HG03575 (cell line): ENCODE measurements at regions not wholly inside any gene's neighbourhood (a gene's known extent, or its start where the extent isn't known, plus 50 kb on each side); places are given as distances from the start of the nearest gene placed in this dataset.

Experiments
- ATAC-seq: cut with Tn5 transposase; IDR thresholded peaks from one replicate; pipeline ENCODE4 v1.9.1; 2021; ENCODE audit not compliant: unreplicated experiment, insufficient number of reproducible peaks, low FRiP score; ENCODE audit errors: extremely low read depth

- ATAC-seq = no peak
Measured at GRCh38 chr2:15797939-15798281, 142.4 kb upstream of the MYCN start.

DNA sequence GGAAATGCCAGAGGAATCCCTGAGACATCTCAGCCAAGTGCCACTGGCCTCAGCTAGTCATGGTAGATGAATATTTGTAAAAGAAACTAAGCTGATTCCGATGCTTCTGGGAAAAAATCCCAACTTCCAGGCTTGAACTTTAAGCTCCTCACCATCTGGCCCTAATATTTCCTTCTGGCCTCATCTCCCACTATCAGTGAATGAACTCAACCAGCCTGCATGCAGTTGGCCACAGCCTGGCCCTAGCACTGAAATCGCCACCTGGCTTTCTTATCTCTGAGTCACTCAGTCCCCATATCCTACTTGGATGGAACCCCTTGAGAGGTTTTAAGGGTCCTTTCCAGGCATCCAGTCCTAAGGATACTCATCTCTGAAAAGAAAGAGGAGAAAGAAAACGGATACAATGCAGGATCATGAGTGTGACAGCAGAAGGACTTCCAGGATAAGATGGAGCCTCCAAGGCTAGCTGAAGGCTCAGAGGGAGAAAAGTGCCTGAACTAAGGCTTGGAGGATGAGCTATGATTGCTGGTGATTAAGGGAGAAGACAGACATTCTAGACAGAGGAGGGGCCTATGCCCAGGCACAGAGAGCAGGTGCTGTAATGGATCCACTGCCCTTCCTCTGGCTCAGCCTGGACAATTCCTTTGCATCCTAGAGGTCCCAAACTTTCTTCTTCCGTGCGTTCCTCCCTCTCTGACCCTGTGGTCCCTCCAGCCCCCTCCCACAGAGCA is 141.5 kb upstream of the MYCN start:
- ATAC-seq = no peak

GRCh38 chr2:15799432-15799827 is 140.9 kb upstream of the MYCN start:
- no peak for ATAC-seq

GRCh38 chr2:15800495-15801329 is 139.6 kb upstream of the MYCN start:
- no peak for ATAC-seq

- no peak for ATAC-seq
Measured at GRCh38 chr2:15801439-15801838, 138.9 kb upstream of the MYCN start.

DNA sequence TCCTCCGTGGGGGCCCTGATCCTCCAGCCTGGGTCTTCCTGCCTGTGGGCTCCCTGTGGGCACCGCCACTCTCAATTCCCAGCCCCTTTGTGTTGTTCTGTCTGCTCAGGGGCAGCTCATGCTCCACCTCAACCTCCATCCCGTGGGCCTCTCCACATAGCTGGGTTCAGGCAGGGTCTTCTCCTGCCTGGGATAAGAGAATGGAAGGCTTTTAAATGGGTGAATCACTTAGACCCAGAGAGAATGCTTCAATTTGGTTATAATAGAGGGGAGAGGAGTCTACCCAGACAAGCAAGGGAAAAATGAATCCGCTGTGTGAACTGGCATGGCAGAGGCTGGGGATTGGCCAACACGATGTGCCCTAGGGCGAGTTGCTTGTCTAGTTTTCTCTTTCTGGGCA is 138.4 kb upstream of the MYCN start:
- ATAC-seq = no peak

GRCh38 chr2:15802657-15803542 is 137.4 kb upstream of the MYCN start:
- ATAC-seq = no peak

- ATAC-seq = no peak
Measured at GRCh38 chr2:15803543-15804245, 136.7 kb upstream of the MYCN start.

GRCh38 chr2:15804246-15804619 is 136.1 kb upstream of the MYCN start:
- no peak for ATAC-seq

DNA sequence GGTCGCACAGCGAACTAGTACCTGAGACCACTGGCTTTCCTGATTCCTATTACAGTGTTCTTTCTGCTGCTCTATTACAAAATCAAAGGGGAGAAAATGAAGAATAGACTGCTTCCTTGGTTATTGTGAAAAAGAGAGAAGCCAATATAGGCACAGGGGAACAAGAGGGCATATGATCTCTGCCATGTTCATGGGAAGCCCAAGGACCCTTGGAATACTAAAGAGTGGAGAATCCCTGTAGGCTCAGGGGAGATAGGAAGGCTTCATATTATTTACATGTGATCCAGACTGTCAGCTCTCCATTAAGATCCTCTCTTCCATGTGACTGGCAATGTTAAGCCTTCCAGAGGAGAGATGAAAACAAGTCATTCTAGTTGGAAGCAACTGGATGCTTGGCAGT is 135.7 kb upstream of the MYCN start:
- no peak for ATAC-seq

DNA sequence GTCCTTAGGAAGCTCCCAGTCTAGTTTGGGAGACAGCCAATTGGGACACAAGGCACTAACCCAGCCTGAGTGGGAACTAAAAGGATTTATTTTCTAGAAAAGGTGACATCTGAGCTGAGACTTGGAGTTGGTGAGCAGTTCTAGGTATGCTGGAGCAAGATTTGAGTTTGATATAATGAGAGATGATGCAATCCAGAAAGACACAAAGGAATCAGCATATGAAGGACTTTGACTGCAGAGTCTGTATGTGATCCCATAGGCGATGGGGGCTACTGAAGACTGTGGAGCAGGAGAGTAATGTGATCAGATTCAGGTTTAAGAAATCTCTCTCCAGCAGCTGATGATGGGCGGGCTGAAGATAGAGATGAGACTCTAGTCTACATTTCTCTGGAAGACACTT is 135.1 kb upstream of the MYCN start:
- ATAC-seq = no peak

DNA sequence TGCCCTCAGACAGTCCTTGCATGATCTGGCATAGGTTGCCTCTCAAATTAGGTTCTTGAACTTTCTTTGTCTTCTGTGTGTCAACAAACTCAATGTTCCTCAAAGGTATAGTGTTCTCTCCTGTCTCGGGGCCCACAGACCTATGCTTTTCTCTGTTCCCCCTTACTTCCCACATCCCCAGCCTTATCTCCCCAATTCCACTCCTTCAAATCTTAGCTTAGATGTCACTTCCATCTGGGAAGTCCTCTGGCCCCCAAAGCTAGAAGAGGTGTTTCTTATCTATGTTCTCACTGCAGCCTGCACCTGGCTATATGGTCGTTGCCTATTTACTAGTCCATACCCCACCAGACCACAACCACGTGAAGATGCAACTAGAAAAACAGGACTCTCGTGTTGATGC is 134.6 kb upstream of the MYCN start:
- ATAC-seq = no peak

DNA sequence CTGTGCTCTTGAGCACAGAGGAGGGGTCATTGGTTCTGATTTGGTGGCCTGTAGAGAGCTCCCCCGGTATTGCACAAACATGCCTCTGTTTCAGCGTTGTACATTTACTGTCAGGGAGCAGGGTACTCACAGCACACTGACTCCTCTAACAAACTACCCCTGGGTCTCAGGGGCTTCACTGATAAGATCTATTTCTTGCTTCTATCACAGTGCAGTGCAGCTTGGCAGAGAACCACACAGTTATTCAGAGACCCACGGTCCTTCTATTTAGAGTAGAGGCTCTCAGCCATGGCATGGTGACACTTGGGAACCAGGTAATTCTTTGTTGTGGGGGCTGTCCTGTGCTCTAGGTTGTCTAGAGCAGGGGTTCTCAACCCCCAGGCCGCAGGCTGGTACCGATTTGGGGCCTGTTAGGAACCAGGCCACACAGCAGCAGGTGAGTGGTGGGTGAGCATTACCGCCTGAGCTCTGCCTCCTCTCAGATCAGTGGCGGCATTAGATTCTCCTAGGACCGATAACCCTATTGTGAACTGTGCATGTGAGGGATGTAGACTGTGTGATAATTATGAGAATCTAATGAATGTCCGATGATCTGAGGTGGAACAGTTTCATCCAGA is 133.4 kb upstream of the MYCN start:
- ATAC-seq = no peak

GRCh38 chr2:15807418-15808203 is 132.7 kb upstream of the MYCN start:
- no peak for ATAC-seq

DNA sequence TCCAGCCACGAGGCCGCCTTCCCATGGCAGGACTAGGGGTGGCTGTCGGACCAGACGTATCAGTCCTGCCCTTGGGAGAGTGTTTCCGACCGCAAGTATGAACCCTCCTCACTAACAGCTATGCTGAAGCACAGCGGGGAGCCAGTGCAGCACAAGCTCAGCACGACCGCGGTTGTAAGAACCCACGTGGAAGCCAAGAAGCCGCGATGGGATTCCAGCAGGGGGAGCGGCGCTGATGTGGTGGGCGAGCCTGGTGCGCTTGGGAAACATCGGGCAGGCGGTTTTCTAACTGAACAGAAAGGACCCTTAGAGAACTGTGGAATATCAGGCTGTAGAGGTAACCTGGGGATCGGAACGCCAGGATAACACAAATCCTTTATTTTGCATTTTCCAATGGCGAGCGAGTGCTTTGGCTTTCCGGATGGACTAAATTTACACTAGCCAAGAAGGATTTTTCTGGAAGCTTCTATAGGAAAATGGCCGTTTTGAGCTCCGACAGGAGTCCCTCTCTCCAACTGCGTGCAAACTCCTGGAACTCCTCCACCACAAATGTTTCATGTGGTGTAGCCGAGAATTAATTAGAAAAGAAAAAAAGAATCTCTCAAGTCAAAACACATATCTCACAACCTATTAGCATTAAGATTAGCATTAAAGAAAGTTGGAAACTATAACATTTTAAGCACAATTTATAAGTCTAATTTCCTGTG is 132.0 kb upstream of the MYCN start:
- no peak for ATAC-seq

GRCh38 chr2:15808944-15809343 is 131.4 kb upstream of the MYCN start:
- ATAC-seq = no peak

DNA sequence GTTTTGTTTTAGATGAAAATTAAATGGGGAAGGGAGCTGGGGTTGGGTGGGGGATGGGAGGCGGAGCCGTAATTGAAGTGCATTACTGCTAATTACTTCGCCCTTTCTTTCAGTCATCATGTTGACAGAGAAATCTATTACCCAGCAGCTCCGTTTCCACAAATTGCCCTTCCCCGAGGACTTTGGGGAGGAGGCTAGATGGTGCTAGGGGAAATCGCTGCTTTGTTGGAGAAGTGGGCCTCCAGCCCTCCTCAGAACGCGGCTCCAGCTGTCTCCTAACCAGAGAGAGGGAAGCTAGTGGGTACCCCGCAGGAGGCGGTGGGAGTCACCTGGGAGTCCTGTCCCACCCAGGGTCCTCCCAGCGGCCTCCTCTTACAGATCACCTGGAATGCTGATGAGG is 130.9 kb upstream of the MYCN start:
- no peak for ATAC-seq
